GM13976 (cell line): ENCODE measurements at regions not wholly inside any gene's neighbourhood (a gene's known extent, or its start where the extent isn't known, plus 50 kb on each side); places are given as distances from the start of the nearest gene placed in this dataset.

Experiments
- DNase-seq: peaks from one replicate; pipeline ENCODE4 v3.0.0; 2012; ENCODE audit warnings: low spot score
- CTCF ChIP-seq: IDR thresholded peaks from 2 replicates; pipeline ENCODE4 v1.5.1; 2012; ENCODE audit warnings: borderline replicate concordance, mild to moderate bottlenecking; ENCODE audit not compliant: insufficient read depth; ENCODE audit errors: extremely low read depth, missing control alignments, control extremely low read depth
- in situ Hi-C: fragments of 300-500 bp; cut with MboI; formaldehyde crosslinking; loops from one replicate; pipeline ENCODE4 v1.12.0; 2022; ENCODE audit warnings: low sequenced_read_pairs, mixed read lengths, inconsistent platforms; ENCODE audit not compliant: unreplicated experiment

GRCh38 chr4:171626554-171626953 is 186.7 kb upstream of the GALNTL6 start:
- TF ChIP-seq CTCF: no peak
- in situ Hi-C loops: no loop called here
- no peak for DNase-seq

- no peak for TF ChIP-seq CTCF
- in situ Hi-C loops: no loop called here
- no peak for DNase-seq
Measured at GRCh38 chr4:171622729-171623128, 190.5 kb upstream of the GALNTL6 start.

GRCh38 chr4:171621646-171622045 is 191.6 kb upstream of the GALNTL6 start:
- no peak for DNase-seq
- in situ Hi-C loops: no loop called here
- TF ChIP-seq CTCF: no peak

- TF ChIP-seq CTCF: no peak
- in situ Hi-C loops: no loop called here
- DNase-seq: no peak
Measured at GRCh38 chr4:171612907-171613306, 200.3 kb upstream of the GALNTL6 start.

GRCh38 chr4:171602638-171603355 is 210.4 kb upstream of the GALNTL6 start:
- no peak for TF ChIP-seq CTCF
- in situ Hi-C loops: no loop called here
- DNase-seq: no peak

- in situ Hi-C loops: no loop called here
- no peak for DNase-seq
- no peak for TF ChIP-seq CTCF
Measured at GRCh38 chr4:171601091-171601490, 212.1 kb upstream of the GALNTL6 start.
